ENCODE measurements at regions not wholly inside any gene's neighbourhood (a gene's known extent, or its start where the extent isn't known, plus 50 kb on each side); places are given as distances from the start of the nearest gene placed in this dataset.

DNA sequence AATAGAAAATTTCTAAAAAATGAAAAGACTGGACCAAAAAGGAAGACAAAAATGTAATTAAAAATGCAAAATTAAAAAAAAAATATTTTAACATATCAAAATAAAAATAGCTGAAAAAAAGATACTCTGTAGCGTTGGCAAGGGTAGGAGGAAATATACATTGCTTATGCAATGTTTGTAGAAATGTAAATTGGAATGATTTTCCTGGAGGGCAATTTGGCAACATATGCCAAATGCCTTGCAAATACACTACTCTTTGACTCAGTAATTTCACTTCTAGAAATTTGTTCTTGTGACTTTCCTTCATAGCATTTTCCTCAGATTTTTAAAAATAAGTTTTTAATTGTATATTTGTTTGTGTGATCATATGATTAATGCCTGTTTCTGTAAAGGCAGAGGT is 296.6 kb downstream of the ZNF621 start:
- Histone ChIP-seq H4K8ac (replicated peaks; ENCODE audit: insufficient read length, low read depth, low read length) (no peak overlapping the region), H3K56ac (ENCODE audit: insufficient read length, low read depth, low read length) (no peak overlapping the region), H3T11ph (ENCODE audit: low read length) (no peak overlapping the region), H2BK20ac (ENCODE audit: low read depth, low read length, poor library complexity, severe bottlenecking) (no peak overlapping the region), H3K79me1 (ENCODE audit: insufficient read depth, low read depth, low read length, poor library complexity, severe bottlenecking) (no peaks in the 10 kb centered on the region), H3K4me1 (ENCODE audit: insufficient read depth, low read length) (no peaks in the 10 kb centered on the region), H2AK5ac (ENCODE audit: insufficient read length, low read length) (no peak overlapping the region), H4K20me1 (ENCODE audit: control insufficient read depth, insufficient read depth, insufficient read length) (no peaks in the 10 kb centered on the region), H3K4ac (ENCODE audit: low read depth, low read length) (no peak overlapping the region), H3K4me2 (ENCODE audit: insufficient read depth, insufficient read length, low read length) (no peak overlapping the region), H3K27ac (ENCODE audit: insufficient read length, low read depth, low read length) (no peak overlapping the region), H3K79me2 (ENCODE audit: insufficient read depth, low read length) (no peaks in the 10 kb centered on the region), H3K9ac (ENCODE audit: extremely low read depth, insufficient read length, low read length) (no peak overlapping the region), H3K23me2 (ENCODE audit: insufficient read length, low read depth, low read length, poor library complexity, severe bottlenecking) (no peaks in the 10 kb centered on the region), H3K14ac (ENCODE audit: insufficient read depth, low read length) (no peak overlapping the region), H3K27me3 (ENCODE audit: insufficient read depth, low read length) (no peaks in the 10 kb centered on the region), H2AFZ (ENCODE audit: low read length) (no peak overlapping the region), H2BK15ac (ENCODE audit: low read depth, low read length) (no peak overlapping the region), H3K9me3 (ENCODE audit: control insufficient read depth, low read depth, low read length) (no peaks in the 10 kb centered on the region), H2BK120ac (ENCODE audit: low read depth, low read length, poor library complexity, severe bottlenecking) (no peak overlapping the region), H4K91ac (ENCODE audit: insufficient read length, low read depth, low read length) (no peak overlapping the region), H4K5ac (ENCODE audit: insufficient read length, low read depth, low read length) (no peak overlapping the region), H3K18ac (ENCODE audit: insufficient read length, low read depth, low read length) (no peak overlapping the region), H2BK5ac (ENCODE audit: insufficient read length, low read length) (no peak overlapping the region), H2BK12ac (ENCODE audit: insufficient read length, low read depth, low read length) (no peak overlapping the region), H3K23ac (ENCODE audit: insufficient read length, low read depth, low read length) (no peak overlapping the region)
- Mint-ChIP-seq H3K4me3 (no peak overlapping the region), H3K36me3 (ENCODE audit: insufficient read depth in 1 of 3, low read depth in 3 of 3) (no peaks in the 10 kb centered on the region), H3K27ac (no peak overlapping the region), H3K9me3 (no peaks in the 10 kb centered on the region), H3K4me1 (peaks cover 2 to 8% of the 10 kb centered on the region in 2 experiments; a peak in 3 of 4 replicates), H3K27me3 (ENCODE audit: low read depth) (no peaks in the 10 kb centered on the region; the same call in 1 of the 2 replicates)
- no peak for DNase-seq
- TF ChIP-seq, protein P1, sequence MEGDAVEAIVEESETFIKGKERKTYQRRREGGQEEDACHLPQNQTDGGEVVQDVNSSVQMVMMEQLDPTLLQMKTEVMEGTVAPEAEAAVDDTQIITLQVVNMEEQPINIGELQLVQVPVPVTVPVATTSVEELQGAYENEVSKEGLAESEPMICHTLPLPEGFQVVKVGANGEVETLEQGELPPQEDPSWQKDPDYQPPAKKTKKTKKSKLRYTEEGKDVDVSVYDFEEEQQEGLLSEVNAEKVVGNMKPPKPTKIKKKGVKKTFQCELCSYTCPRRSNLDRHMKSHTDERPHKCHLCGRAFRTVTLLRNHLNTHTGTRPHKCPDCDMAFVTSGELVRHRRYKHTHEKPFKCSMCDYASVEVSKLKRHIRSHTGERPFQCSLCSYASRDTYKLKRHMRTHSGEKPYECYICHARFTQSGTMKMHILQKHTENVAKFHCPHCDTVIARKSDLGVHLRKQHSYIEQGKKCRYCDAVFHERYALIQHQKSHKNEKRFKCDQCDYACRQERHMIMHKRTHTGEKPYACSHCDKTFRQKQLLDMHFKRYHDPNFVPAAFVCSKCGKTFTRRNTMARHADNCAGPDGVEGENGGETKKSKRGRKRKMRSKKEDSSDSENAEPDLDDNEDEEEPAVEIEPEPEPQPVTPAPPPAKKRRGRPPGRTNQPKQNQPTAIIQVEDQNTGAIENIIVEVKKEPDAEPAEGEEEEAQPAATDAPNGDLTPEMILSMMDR (conservative IDR thresholded peaks at IDR 0.05): no peak
- no CpG with 5 or more reads among the region's 1 CpG for WGBS (ENCODE audit: extremely low coverage, insufficient read length, low lambda C conversion rate)

Measured in H9 (cell line).